ENCODE measurements at regions not wholly inside any gene's neighbourhood (a gene's known extent, or its start where the extent isn't known, plus 50 kb on each side); places are given as distances from the start of the nearest gene placed in this dataset.

DNA sequence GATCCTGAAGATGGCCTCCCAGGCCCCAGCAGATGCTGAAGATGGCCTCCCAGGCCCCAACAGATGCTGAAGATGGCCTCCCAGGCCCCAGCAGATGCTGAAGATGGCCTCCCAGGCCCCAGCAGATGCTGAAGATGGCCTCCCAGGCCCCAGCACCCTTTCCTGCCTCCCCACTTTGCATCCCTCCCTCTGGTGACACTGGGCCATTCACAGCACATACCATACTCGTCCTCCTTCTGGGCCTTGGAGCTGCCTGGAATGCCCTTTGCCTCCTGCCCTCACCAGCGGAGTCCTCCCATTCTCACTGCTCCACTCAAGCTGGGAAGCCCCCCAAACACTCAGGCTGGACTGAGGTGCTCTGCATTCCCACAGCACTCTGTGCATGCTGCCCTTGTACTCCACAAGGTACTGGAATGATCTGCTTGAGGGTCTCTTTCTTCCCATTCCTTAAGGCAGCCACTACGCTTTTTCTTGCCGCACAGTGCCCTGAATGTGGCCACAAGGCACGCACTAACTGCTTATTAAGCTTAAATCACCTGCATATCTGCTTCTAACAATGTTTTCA, 550.0 kb downstream of the BNC2 start:
- DNase-seq, result no peak

DNA sequence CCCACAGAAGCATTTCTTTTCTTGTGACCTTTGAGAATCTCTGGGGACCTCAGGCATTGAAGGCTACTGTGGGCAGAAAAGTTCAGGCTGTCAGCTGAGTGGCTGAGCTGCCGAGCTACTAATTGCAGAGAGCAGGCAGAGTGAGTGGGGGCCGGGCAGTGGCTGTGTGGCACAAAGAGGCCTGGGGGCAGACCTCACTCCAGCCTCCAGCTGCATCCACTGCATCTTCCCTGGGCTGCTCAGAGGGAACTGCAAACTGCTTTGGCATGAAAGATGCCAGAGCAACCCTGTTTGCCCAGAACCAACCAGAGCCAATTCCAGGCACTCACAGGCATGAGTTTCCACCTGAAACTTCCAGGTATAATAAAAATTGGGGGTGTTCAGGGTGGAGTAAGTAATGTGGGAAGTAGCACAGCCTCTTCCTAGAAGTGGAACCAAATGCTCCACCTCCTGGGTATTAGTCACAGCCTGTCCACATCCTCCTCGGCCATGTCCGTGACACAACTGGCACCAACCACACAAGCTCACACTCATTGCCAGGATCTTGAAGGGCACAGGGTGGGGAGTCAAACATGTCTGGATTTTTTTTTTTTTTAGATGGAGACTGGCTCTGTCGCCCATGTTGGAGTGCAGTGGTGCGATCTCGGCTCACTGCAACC, 548.9 kb downstream of the BNC2 start:
- no peak for DNase-seq

DNA sequence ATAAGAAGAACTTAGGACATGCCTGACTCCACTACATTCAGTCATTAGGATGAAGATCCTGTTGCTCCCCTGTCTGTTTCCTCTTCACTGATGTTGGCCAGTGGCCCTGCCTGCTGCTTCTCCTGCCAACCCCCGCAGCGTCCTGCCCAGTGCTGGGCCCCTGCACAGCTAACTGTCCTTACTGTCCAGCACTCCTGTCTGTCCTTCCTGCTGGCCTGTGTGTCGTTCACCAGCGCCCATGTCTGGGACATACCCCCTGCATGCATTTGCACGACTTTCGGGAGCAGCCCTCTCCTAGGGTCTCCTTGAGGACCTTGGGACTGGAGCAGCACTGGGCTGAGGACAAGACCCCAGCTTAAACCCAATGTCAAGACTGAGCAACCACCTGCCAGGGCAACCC, 547.6 kb downstream of the BNC2 start:
- no peak for DNase-seq

DNA sequence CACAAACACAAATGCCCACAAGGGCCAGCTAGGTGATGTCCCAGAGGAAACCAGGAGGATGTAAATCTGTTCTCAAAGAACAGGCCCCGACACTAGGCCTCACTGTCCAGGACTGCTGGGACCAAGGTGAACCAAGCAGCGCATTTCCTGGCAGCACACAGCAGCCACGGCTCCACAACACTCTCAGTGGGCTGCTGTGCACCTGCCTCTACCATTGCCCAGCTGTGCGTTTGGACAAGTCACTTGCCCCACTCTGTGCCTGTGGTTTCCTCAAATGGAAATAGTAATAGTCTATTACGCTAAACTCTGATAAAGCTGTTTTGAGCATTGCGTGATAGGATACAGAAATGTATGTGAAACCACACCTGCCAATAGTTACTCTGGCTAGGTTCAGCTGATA, 544.5 kb downstream of the BNC2 start:
- no peak for DNase-seq

DNA sequence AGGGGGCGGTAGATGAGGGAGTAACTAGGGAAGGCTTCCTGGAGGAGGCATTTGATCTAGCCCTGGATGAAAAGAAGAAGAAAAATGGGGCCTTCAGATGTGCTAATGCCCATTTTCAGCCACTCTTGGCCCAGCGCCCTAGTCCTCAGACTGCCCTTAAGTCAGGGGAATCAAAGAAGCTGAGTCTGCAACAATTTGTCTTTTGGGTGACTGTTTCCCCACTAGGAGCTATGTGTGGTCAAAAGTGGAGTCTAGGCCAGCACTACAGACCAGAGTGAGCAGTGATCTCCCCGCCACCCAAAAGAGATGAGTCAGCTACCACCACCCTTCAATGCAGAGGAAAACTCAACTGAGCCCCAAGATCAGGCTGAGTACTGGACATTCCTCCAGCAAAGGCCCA, 542.1 kb downstream of the BNC2 start:
- DNase-seq, result no peak

GRCh38 chr9:16329671-16330113, 540.8 kb downstream of the BNC2 start:
- no peak for DNase-seq

GRCh38 chr9:16331031-16331430, 539.4 kb downstream of the BNC2 start:
- no peak for DNase-seq

DNA sequence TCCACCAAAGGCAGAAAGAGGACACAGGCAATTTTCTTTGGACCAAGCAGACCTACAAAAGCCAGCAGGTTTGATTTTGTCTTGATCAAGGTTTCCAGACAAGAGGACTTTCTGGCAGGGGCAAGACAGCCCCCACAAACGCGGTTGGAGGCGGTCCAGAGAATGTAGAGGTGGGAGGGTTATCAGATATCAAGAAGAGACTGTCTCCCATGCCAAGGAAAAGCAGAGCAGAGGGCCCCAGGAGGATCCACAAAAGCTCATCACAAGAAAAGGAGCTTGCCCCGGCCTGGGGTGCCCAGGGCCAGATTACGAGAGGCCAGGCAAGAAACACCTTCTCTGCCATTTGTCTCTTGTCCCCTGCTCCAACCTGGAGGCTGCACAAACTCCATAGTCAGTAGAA, 538.9 kb downstream of the BNC2 start:
- no peak for DNase-seq

DNA sequence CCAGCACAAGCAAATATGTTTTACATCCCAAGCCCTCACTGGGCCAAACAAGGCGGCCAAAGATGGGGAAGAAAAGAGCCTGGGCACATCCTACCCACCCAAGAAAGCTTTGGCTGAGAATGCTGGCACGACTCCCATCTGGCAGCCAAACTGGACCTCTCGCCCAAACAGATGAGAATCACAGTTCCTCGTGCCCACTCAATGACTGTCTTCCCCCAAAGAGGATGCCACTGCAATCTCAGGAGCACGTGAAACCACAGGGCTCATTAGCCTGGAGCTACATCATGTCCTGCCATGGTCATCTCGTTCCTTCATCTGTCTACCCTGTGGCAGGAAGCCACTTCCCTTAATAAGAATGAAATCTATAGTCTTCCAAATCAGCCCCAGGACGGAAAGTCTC, 536.8 kb downstream of the BNC2 start:
- no peak for DNase-seq

DNA sequence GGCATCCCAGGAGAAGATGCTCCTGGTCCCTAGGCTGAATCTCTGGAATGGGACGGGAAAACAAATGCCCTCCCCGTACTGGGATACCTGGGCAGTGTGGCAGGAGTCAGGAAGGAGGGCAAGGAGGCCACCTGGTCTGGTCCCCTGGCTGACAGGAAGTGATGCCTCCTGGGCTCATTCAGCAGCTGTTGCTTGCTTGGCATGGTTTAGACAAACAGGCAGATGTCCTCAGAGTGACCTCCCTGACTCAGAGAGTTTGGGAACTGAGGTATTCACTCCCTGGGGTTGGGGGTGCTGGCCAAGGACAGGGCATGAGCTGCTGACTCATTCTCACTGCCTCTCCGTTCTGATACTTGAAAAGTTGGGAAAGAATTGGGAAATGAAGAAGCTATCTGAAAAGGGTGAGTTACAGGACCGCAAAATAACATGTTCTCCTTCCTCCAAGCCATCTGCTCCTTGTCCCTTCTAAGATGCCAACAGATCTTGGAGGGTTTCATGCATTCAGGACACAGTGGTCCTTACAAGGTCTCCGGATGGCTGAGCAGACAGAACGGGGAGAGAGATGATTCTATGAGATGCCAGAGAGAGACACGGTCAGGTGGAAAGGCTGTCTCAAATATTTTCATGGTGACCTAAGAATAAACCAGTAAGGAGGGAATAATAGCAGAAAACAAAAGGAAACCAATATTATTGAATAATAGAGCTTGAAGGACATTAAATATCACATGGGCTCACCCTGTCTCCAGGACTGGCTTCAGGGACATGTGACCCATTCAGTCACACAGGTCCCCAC, 534.5 kb downstream of the BNC2 start:
- DNase-seq, result no peak

- DNase-seq, result no peak
These were observed 533.6 kb downstream of the BNC2 start for GRCh38 chr9:16336833-16337232.

GRCh38 chr9:16337322-16338029, 533.0 kb downstream of the BNC2 start:
- DNase-seq, result no peak

DNA sequence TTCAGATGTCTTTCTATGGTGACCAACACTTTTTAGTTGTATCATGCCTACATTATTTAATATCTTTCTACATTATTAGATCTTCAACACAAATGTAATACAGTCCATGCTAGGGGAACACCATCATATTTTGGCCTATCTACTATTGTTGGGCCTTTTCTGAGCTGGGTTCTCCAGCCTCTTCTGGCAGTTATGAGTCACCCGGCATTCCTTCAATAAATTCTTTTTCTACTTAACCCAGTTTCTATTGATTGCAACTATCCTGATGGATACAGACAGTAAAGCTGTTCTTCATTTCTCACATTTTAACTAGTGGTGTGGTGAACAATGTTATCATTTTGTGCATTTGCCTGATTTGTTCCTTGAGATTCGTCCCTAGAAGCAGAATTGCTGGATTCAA, 529.3 kb downstream of the BNC2 start:
- no peak for DNase-seq

- no peak for DNase-seq
These were observed 528.0 kb downstream of the BNC2 start for GRCh38 chr9:16342246-16343020.

- no peak for DNase-seq
These were observed 526.9 kb downstream of the BNC2 start for GRCh38 chr9:16343249-16344237.

GRCh38 chr9:16344343-16344742, 526.1 kb downstream of the BNC2 start:
- no peak for DNase-seq

DNA sequence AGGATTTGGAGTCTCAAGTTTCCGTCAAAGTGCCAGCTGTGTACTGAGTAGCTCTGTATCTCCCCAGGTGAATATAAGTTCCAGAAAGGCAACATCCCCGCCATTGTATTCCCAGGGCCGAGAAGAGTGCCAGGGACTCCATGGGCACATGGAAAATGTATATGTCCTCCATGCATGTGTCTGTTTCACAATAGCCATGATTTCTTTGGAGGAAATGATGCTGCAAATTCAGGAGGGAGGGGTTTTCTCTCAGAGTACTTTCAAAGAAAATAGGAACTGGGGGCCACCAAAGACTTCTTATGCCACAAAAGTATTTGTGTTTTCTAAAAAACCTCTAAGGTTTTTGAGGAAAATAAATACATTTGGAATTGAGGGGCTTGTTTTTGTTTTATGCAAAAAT, 524.6 kb downstream of the BNC2 start:
- DNase-seq, result no peak

DNA sequence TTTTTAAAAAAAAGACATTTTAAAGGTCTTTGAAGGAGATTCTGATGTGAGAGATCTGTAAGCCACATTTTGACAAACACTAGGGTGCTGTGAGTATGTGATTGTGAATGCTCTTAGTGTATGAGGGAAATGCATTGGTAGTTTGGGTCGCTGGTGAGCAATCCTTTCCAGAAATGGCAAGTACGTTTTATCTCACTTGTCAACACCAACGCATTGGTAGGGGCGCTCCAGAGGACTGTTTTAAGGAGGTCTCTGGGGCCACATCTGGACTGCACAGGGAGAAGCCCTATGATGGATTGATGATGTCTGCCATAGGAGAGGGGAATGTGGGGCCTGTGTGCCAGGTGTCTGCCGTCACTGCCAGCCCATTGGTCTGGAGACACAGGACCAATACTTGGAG, 522.6 kb downstream of the BNC2 start:
- no peak for DNase-seq

- no peak for DNase-seq
These were observed 521.9 kb downstream of the BNC2 start for GRCh38 chr9:16348531-16348930.

- DNase-seq, result no peak
These were observed 518.2 kb downstream of the BNC2 start for GRCh38 chr9:16352251-16352650.

DNA sequence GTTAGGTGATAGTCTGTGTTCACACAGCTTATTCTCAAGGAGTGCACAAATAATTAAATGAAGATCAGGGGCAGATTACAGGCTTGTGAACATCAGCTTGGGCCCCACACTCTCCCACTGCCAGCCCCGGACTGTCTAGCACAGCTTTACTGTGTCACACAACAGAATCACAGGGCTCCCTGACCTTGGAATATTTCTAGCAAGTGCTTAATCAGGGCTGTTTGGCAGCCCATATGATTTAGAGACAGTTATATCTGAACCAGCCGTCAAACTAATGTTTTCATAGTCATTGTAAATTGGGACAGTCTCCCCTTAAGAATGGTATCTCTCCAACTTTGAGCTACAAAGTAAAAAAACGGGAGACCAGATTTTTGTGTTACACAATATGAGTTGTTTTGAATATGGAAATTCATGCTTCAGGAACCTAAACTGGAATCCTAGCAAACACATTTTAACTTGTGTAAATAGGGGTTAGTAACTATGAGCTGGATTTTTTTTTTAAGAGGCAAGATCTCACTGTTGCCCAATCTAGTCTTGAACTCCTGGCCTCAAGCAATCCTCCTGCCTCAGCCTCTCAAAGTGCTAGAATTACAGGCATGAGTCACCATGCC, 517.6 kb downstream of the BNC2 start:
- no peak for DNase-seq

All from NCI-H510A treated with DMSO at 0.1 percent for 48 hours (cell line).